Muscle layer of duodenum (tissue), 2 donors: ENCODE measurements at regions not wholly inside any gene's neighbourhood (a gene's known extent, or its start where the extent isn't known, plus 50 kb on each side); places are given as distances from the start of the nearest gene placed in this dataset.
"Not testable (repeated sequence)": the region's sequence is repeated elsewhere in the genome, so short reads cannot be mapped to it uniquely, and the experiment has no call there.

Experiments
- H3K27ac ChIP-seq: one replicate; pipeline ENCODE4 v1.7.0; 2013; ENCODE audit warnings: mild to moderate bottlenecking, low read length
- H3K27me3 ChIP-seq: one replicate; pipeline ENCODE4 v1.7.0; 2013; ENCODE audit warnings: low read depth, mild to moderate bottlenecking, control low read depth, low read length
- H3K36me3 ChIP-seq, 2 donors: one replicate each; pipeline ENCODE4 v1.7.0; 2013; ENCODE audit warnings: low read length in 2 of 2, control low read depth in 1 of 2, mild to moderate bottlenecking in 1 of 2; ENCODE audit not compliant: insufficient read depth in 2 of 2, control insufficient read depth in 1 of 2
- H3K4me1 ChIP-seq, 2 donors: one replicate each; pipeline ENCODE4 v1.7.0; 2013; ENCODE audit warnings: low read length in 2 of 2, mild to moderate bottlenecking in 2 of 2, control low read depth in 1 of 2, moderate library complexity in 1 of 2; ENCODE audit not compliant: insufficient read depth in 2 of 2, control insufficient read depth in 1 of 2
- H3K4me3 ChIP-seq, 2 donors: one replicate each; pipeline ENCODE4 v1.7.0; 2013; ENCODE audit warnings: low read length in 2 of 2, low read depth in 1 of 2, mild to moderate bottlenecking in 1 of 2
- H3K9me3 ChIP-seq, 2 donors: one replicate each; pipeline ENCODE4 v1.7.0; 2013; ENCODE audit warnings: low read length in 2 of 2, control low read depth in 1 of 2, mild to moderate bottlenecking in 1 of 2; ENCODE audit not compliant: control insufficient read depth in 1 of 2
- donor health status: healthy.

DNA sequence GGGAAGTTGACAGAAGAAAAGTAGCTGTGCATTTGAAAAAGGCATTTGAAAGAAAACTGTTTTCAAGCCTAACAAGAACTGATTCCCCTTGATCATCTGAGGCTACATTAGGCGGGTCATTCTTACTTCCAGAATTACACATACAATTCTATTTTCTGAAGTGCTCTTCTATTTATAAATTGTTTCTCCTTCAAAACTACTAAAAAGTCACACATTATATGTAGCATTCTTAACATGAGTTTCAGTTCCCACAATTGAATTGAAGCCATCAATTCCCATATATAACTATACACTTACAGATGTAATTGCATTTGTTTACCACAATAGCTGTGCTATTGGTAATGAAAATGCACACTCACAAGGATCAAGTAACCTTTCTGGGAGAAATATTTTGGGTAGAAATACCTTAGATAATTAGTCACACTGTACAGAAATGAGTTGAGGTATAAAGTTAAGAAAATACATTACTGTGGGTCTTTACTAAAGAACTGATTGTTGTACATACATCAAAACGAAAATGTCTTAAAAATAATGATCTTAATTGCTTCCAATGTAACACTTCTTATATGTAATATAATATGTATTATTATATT, 1688.0 kb upstream of the AGA start:
- no peak overlapping the region for H3K27ac ChIP-seq
- no peak overlapping the region for H3K4me3 ChIP-seq
- H3K4me1 ChIP-seq = no peaks in the 10 kb centered on the region
- no peaks in the 10 kb centered on the region for H3K27me3 ChIP-seq
- no peaks in the 10 kb centered on the region for H3K36me3 ChIP-seq
- H3K9me3 ChIP-seq = no peaks in the 10 kb centered on the region

DNA sequence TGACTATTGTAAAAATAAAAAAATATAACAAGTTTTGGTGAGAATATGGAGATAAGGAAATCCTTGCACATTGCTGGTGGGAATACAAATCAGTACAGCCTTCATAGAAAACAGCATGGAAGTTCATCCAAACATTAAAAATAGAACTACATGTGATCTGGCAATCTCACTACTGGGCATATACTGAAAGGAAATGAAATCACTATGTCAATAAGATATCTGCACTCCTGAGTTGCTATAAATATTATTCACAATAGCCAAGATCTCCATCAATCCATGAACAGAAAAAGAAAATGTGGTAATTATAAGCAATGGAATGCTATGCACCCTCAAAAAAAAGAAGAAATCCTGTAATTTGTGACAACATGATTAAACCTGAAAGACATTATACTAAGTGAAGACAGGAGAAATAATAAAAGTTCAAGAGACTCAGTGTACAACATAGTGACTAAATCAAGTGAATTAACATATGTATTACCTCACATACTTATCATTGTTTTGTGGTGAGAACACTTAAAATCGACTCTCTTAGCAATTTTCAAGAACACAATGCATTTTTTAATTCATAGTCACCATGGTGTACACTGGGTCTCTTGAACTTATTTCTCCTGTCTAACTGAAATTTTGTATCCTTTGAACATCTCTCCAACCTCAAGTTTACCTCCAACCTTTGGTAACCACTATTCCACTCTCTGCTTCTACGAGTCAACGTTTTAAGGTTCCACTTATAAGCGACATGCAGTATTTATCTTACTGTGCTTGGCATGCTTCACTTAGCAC, 1703.7 kb upstream of the AGA start:
- no peaks in the 10 kb centered on the region for H3K36me3 ChIP-seq
- H3K4me3 ChIP-seq = no peak overlapping the region
- no peaks in the 10 kb centered on the region for H3K9me3 ChIP-seq
- H3K27ac ChIP-seq = no peak overlapping the region
- H3K27me3 ChIP-seq = no peaks in the 10 kb centered on the region
- no peaks in the 10 kb centered on the region for H3K4me1 ChIP-seq

- Histone ChIP-seq H3K9me3 (no peaks in the 10 kb centered on the region), H3K4me1 (no peaks in the 10 kb centered on the region), H3K27me3 (no peaks in the 10 kb centered on the region), H3K36me3 (no peaks in the 10 kb centered on the region), H3K4me3 (no peak overlapping the region), H3K27ac (no peak overlapping the region)
Measured at GRCh38 chr4:179151770-179152169, 1709.5 kb upstream of the AGA start.

- no peaks in the 10 kb centered on the region for H3K4me1 ChIP-seq
- no peak overlapping the region for H3K4me3 ChIP-seq
- no peaks in the 10 kb centered on the region for H3K27me3 ChIP-seq
Measured at GRCh38 chr4:179163147-179163546, 1720.9 kb upstream of the AGA start.

DNA sequence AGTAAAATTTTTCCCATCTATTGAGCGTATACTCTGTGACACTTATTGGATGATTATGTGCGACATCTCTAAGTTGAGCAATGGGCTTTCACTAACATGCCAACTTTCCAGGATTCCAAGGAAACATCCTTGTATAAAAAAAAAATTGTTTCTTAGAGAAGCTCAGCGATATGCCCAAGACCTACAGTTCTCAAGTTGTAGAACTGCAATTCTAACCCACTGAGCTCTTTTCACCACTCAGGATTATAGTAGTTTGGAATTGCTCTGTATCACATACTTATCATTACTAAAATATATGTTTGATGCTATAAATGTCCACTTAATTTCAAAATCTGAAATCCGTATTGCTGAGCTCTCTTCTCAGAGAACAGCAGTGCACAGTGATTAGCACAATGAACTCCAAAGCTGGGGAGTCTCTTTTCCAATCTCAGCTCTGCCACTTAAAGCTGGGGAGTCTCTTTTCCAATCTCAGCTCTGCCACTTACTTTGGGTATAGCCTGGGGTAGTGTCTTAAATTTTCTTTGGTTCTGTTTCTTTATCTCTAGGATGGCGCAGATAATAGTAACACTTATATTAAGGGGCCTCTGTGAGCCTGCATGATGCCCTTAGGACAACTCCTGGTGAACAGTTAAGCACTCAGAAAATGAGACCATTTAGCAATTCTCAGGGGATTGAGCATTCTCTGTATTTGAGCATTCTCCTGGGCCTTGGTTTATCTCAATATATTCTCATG, 1722.2 kb upstream of the AGA start:
- H3K36me3 ChIP-seq = no peaks in the 10 kb centered on the region
- H3K4me3 ChIP-seq = no peak overlapping the region
- no peaks in the 10 kb centered on the region for H3K4me1 ChIP-seq
- H3K9me3 ChIP-seq = no peaks in the 10 kb centered on the region
- H3K27me3 ChIP-seq = no peaks in the 10 kb centered on the region
- H3K27ac ChIP-seq = no peak overlapping the region

More at GRCh38 chr4:179163147-179163546, 1720.9 kb upstream of the AGA start:
- no peaks in the 10 kb centered on the region for H3K36me3 ChIP-seq
- no peaks in the 10 kb centered on the region for H3K9me3 ChIP-seq
- H3K27ac ChIP-seq = no peak overlapping the region

DNA sequence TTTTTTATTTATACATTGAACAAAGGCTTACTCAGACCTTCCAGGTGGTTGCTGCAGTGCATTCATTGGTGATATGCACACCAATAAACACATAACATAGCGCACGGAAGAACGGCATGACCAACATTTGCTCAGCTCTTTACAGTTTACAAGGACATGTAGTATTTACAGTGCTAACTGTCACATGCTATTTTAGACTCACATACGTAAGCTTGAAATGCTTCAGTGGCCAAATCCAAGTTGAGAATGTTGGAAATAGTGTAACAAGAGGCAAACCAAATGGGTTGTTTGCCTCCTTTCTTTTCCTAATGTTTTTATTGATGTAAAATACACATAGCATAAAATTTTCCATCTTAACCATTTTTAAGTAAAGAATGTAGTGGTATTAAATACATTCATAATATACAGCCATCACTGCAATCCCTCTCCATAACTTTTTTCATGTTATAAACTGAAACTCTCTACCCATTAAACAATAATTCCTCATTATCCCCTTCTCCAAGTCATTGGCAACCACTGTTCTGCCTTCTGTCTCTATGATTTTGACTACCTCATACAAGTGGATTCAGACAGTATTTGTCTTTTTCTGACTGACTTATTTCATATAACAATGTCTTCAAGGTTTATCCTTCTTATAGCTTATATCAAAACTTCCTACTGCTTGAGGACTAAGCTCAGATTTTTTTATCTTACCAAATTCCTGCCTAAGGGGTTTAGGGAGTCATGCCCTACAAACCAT, 1722.9 kb upstream of the AGA start:
- Histone ChIP-seq H3K4me3 (no peak overlapping the region), H3K36me3 (no peaks in the 10 kb centered on the region), H3K27ac (no peak overlapping the region), H3K4me1 (no peaks in the 10 kb centered on the region), H3K9me3 (no peaks in the 10 kb centered on the region), H3K27me3 (no peaks in the 10 kb centered on the region)

DNA sequence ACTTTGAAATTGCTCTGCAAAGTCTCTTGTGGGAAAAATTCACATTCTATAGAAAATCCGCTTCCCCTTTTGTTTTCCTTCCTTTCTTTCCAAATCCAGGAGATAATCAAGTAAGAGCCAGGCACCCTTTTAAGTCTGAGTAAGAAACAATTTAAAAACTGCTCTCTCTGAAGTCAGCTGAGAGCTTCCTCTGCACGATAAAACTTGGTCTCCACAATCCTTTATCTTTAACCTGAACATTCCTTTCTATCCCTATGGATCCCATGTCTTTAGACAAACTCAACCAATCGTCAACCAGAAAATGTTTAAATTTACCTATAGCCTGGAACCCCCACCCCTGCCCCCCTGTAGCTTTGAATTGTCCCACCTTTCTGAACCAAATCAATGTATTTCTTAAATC, 1723.6 kb upstream of the AGA start:
- no peaks in the 10 kb centered on the region for H3K27me3 ChIP-seq
- no peaks in the 10 kb centered on the region for H3K36me3 ChIP-seq
- H3K27ac ChIP-seq = no peak overlapping the region
- H3K4me1 ChIP-seq = no peaks in the 10 kb centered on the region
- H3K9me3 ChIP-seq = peaks cover 0 to 3% of the 10 kb centered on the region in 2 donors
- H3K4me3 ChIP-seq = no peak overlapping the region

DNA sequence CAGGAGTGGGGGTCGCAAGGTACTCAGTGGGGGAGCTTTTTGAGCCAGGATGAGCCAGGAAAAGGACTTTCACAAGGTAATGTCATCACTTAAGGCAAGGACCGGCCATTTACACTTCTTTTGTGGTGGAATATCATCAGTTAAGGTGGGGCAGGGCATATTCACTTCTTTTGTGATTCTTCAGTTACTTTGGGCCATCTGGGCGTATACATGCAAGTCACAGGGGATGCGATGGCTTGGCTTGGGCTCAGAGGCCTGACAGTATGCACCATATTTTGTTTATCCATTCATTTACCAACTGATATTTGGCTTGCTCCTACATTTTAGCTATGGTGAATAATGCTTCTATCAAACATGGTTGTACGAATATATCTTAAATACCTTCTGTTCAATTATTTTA, 1728.1 kb upstream of the AGA start:
- H3K9me3 ChIP-seq, H3K27ac ChIP-seq, H3K36me3 ChIP-seq, H3K4me1 ChIP-seq, H3K4me3 ChIP-seq, H3K27me3 ChIP-seq: not testable (repeated sequence)

- peaks cover 0 to 2% of the 10 kb centered on the region in 2 donors for H3K9me3 ChIP-seq
- H3K27me3 ChIP-seq = no peaks in the 10 kb centered on the region
- H3K4me3 ChIP-seq = no peak overlapping the region
- H3K27ac ChIP-seq = no peak overlapping the region
- no peaks in the 10 kb centered on the region for H3K36me3 ChIP-seq
- H3K4me1 ChIP-seq = no peaks in the 10 kb centered on the region
Measured at GRCh38 chr4:179182741-179183140, 1740.5 kb upstream of the AGA start.

DNA sequence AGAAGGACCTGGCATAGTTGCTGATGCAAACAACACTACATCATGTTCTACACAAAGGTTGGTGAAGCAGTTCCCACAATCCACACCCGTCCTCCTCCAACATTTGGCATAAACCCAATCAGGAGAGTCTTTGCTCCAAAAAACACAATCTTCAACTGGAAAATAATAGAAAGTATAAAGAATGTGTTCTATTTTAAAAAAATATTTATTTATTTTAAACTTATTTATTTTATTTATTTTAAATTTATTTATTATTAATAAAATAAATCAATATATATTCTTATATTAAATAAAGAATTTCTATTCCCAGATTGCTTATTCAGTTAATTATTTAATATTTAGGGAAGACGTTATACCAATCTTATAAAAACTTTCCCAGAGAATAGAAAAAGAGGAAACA, 1753.7 kb upstream of the AGA start:
- Histone ChIP-seq H3K27ac (no peak overlapping the region), H3K4me1 (no peaks in the 10 kb centered on the region), H3K27me3 (no peaks in the 10 kb centered on the region), H3K4me3 (no peak overlapping the region), H3K9me3 (no peaks in the 10 kb centered on the region), H3K36me3 (no peaks in the 10 kb centered on the region)

DNA sequence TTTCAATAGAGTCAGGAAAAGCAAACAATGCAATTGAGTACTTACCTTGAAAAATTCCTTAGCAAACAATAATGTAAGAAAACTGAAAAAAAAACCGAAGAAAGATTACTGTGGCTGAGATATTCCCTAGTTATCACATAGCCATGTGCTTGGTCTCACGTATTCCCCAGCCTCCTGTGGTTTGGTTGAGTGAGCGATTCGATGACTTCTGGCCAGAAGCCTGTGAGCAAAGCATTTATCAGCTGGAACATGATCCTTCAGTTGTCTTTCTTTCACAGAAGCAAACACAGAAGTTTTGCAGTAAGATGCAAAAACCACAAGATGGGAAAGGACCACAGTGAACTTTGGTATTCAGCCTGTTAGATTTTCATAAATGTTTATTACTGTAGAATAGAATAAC, 1754.3 kb upstream of the AGA start:
- no peak overlapping the region for H3K27ac ChIP-seq

More for the DNA sequence above, 1754.3 kb upstream of the AGA start:
- Histone ChIP-seq H3K27me3 (no peaks in the 10 kb centered on the region), H3K4me3 (no peak overlapping the region), H3K36me3 (no peaks in the 10 kb centered on the region), H3K4me1 (no peaks in the 10 kb centered on the region), H3K9me3 (no peaks in the 10 kb centered on the region)
